ENCODE measurements at regions not wholly inside any gene's neighbourhood (a gene's known extent, or its start where the extent isn't known, plus 50 kb on each side); places are given as distances from the start of the nearest gene placed in this dataset.

GRCh38 chr5:81842795-81843398, 92.0 kb upstream of the SSBP2 start:
- no peak overlapping the region for H3K4me3 ChIP-seq
- intact Hi-C loops (cut with DNase I): loop anchor here in 1 of 10 donors (5.0 kb wide), 1 partner anchor 46 kb away; no protein-coding TSS in a partner anchor
- no peaks in the 10 kb centered on the region for H3K9me3 ChIP-seq
- H3K36me3 ChIP-seq: no peaks in the 10 kb centered on the region
- peak overlapping the region in 4 of 10 donors; percentile 24 to 51 (median 32) for H3K27ac ChIP-seq
- TF ChIP-seq, protein P1, sequence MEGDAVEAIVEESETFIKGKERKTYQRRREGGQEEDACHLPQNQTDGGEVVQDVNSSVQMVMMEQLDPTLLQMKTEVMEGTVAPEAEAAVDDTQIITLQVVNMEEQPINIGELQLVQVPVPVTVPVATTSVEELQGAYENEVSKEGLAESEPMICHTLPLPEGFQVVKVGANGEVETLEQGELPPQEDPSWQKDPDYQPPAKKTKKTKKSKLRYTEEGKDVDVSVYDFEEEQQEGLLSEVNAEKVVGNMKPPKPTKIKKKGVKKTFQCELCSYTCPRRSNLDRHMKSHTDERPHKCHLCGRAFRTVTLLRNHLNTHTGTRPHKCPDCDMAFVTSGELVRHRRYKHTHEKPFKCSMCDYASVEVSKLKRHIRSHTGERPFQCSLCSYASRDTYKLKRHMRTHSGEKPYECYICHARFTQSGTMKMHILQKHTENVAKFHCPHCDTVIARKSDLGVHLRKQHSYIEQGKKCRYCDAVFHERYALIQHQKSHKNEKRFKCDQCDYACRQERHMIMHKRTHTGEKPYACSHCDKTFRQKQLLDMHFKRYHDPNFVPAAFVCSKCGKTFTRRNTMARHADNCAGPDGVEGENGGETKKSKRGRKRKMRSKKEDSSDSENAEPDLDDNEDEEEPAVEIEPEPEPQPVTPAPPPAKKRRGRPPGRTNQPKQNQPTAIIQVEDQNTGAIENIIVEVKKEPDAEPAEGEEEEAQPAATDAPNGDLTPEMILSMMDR (IDR thresholded peaks at IDR 0.05): no peak
- H3K4me1 ChIP-seq: peaks cover 0 to 22% (median 8%) of the 10 kb centered on the region in 9 donors
- ATAC-seq (peak in 4 of 8 donors; percentile 43 to 67 (median 58)), DNase-seq (no peak)
- WGBS, 2 donors: 39 to 58% methylated on average over 6 of the region's 6 CpGs
- H3K27me3 ChIP-seq: no peaks in the 10 kb centered on the region

DNA sequence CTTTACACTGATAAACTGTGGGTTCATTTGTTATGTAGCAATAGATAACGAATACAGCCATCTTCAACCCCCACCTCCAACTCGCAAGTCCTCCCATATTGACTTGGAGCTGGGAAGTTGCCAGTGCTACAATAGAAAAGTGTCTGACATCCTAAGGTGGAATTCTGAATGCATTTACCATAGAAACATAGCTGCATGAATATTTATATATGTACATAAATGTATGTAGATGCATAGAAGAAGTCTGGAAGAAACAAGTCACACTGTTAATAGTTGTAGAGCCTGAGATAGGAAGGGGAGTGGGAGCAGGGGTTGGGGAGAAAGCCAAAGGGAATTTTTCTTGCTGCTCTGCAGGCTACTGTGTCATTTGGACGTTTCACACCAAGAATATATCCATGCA, 88.1 kb upstream of the SSBP2 start:
- H3K27ac ChIP-seq: no peak overlapping the region
- intact Hi-C loops (cut with DNase I): loop anchor here in 1 of 10 donors (5.0 kb wide), 1 partner anchor 37 kb away; no protein-coding TSS in a partner anchor

GRCh38 chr5:81838307-81838906, 87.5 kb upstream of the SSBP2 start:
- intact Hi-C loops (cut with DNase I): loop anchor here in 1 of 10 donors (5.0 kb wide), 1 partner anchor 36 kb away; no protein-coding TSS in a partner anchor

More for the DNA sequence above, 88.1 kb upstream of the SSBP2 start:
- 80 to 81% methylated on average over 3 of the region's 3 CpGs for WGBS, 2 donors
- DNase-seq (no peak), ATAC-seq (no peak)
- Histone ChIP-seq H3K4me3 (no peak overlapping the region), H3K27me3 (no peaks in the 10 kb centered on the region), H3K9me3 (no peaks in the 10 kb centered on the region), H3K36me3 (no peaks in the 10 kb centered on the region), H3K4me1 (peaks cover 0 to 22% (median 5%) of the 10 kb centered on the region in 9 donors)
- TF ChIP-seq, protein P1 (IDR thresholded peaks at IDR 0.05): no peak

DNA sequence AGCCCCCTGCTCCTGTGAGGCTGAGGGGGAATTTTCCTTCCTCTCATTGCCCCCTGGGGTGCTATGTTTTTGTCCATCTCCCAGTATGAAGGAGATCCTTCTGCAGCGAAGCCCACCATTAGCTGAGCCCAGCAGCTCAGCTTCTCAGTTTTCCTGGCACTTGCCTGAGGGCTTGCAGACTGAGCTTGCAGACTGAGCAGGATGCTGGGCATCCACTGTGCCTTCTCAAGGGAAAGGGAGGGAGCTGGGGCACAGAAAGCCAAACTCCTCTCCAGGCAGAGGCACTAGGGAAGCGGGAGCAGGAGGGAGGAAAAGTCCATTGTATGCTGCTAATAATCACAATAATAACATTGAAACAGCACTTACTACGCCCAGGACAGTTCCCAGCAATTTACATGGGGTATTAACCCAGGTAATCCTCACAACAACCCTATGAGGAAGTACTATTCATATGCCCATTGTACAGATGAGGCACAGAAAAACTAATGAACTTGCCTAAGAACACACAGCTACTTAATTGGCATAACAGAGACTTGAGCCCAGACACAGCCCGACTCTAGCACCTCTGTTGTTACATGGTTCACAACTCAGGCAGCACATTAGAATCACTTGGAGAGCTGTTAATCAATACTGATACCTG, 86.9 kb upstream of the SSBP2 start:
- H3K27me3 ChIP-seq: no peaks in the 10 kb centered on the region
- no peak for DNase-seq
- WGBS, 2 donors: 92 to 96% methylated on average over 4 of the region's 4 CpGs
- TF ChIP-seq, protein P1 (IDR thresholded peaks at IDR 0.05): no peak
- H3K27ac ChIP-seq: no peak overlapping the region
- no peak overlapping the region for H3K4me3 ChIP-seq
- peaks cover 0 to 15% (median 4%) of the 10 kb centered on the region in 9 donors for H3K4me1 ChIP-seq
- H3K9me3 ChIP-seq: no peaks in the 10 kb centered on the region
- intact Hi-C loops (cut with DNase I): loop anchor here in 1 of 10 donors (5.0 kb wide), 1 partner anchor 35 kb away; no protein-coding TSS in a partner anchor
- no peak for ATAC-seq
- no peaks in the 10 kb centered on the region for H3K36me3 ChIP-seq

More at GRCh38 chr5:81838307-81838906, 87.5 kb upstream of the SSBP2 start:
- H3K27me3 ChIP-seq: no peaks in the 10 kb centered on the region
- H3K27ac ChIP-seq: no peak overlapping the region
- peaks cover 0 to 22% (median 4%) of the 10 kb centered on the region in 9 donors for H3K4me1 ChIP-seq
- no peaks in the 10 kb centered on the region for H3K9me3 ChIP-seq
- TF ChIP-seq, protein P1 (IDR thresholded peaks at IDR 0.05): peak in 7 of 9 donors; percentile 21 to 60 (median 50)
- WGBS, 2 donors: 64 to 65% methylated on average over 2 of the region's 2 CpGs
- peak in 6 of 8 donors; percentile 62 to 81 (median 68) for ATAC-seq
- H3K4me3 ChIP-seq: no peak overlapping the region
- DNase-seq: no peak
- H3K36me3 ChIP-seq: no peaks in the 10 kb centered on the region
